Breast epithelium (tissue), 3 donors: ENCODE measurements at regions not wholly inside any gene's neighbourhood (a gene's known extent, or its start where the extent isn't known, plus 50 kb on each side); places are given as distances from the start of the nearest gene placed in this dataset.

Experiments used
- CTCF ChIP-seq, 3 donors: fragments of 450-650 bp; IDR thresholded peaks; one replicate each; pipeline ENCODE4 v1.5.1; 2016 to 2017; ENCODE audit warnings: antibody characterized with exemption in 3 of 3, mild to moderate bottlenecking in 3 of 3, moderate library complexity in 3 of 3
- POLR2AphosphoS5 ChIP-seq, 3 donors: sonication (generic); formaldehyde crosslinking; IDR thresholded peaks; one replicate each; pipeline ENCODE4 v1.6.1; 2017; ENCODE audit warnings: antibody characterized with exemption in 3 of 3

GRCh38 chr12:59041241-59042121 is 121.2 kb upstream of the LRIG3 start:
- TF ChIP-seq POLR2AphosphoS5 (IDR thresholded peaks at IDR 0.05) = no peak
- TF ChIP-seq CTCF (IDR thresholded peaks at IDR 0.05) = no peak
